ENCODE measurements at regions not wholly inside any gene's neighbourhood (a gene's known extent, or its start where the extent isn't known, plus 50 kb on each side); places are given as distances from the start of the nearest gene placed in this dataset.
"Not testable (repeated sequence)": the region's sequence is repeated elsewhere in the genome, so short reads cannot be mapped to it uniquely, and the experiment has no call there.

DNA sequence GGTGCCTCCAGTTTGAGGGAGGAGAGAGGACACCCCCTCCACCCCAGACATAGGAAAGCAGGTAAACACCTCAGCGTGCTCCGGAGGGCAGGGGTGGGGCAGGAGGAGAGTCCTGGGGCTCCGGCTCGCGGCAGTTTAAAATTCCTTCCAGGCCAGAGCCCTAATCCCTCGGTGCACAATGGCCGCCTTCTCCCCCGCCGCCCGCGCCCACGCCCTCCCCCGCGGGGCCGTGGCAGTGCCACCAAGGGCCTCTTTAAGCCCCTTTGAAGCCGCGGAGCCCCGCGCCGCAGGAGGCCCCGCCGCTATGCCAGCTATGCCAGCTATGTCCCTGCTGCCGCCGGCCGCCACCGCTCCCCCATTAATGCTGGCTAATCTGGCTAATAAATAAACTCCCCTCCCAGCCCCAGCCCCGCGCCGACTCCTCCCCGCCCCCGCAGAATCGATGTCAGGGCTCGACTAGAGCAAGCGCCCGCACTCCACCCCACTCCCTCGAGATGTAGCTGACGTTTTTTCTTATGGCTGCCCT lies 125.1 kb downstream of the MRPL14 start:
- DNase-seq (ENCODE audit: low read depth in 4 of 4, low spot score in 3 of 4) = no peak

DNA sequence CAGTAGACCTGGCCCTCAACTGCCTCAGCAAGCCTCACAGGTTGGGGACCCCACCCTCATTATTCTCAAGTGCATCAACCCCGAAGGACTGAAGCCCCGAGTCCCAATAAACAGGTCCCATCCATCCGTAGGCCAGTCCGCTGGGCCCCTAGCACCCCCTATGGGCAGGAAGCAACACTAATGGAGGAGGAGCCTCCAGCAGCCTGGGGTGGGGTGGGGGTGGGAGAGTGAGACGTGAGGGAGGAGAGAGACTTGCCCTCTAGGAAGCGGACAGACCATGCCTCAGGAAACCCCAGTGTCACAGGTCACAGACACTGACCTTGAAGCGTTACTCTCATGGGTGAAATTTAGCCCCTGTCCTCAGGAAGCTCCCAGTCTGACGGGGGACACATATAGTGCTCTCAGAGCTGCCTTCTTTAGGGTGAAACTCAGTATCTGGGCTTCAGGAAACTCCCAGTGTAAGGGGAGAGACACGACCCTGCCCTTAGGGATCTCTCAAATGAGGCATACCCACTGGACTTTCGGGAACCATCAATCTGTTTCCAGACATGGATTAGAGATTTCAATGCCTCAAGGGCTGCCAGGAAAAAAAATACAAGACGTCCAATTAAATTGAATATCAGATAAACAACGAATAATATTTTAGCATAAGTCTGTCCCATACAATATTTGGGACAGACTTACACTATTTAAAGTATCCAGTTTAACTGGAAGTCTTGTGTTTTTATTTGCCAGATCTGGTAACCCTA lies 125.8 kb downstream of the MRPL14 start:
- DNase-seq (ENCODE audit: low read depth in 4 of 4, low spot score in 3 of 4) = no peak

GRCh38 chr6:44000164-44000842 lies 126.9 kb downstream of the MRPL14 start:
- DNase-seq (ENCODE audit: low read depth in 4 of 4, low spot score in 3 of 4) = no peak

GRCh38 chr6:43999628-44000027 lies 127.6 kb downstream of the MRPL14 start:
- DNase-seq (ENCODE audit: low read depth in 4 of 4, low spot score in 3 of 4) = no peak

- not testable (repeated sequence) for DNase-seq (ENCODE audit: low read depth in 4 of 4, low spot score in 3 of 4)
Observed at GRCh38 chr6:43998592-43999243, 128.5 kb downstream of the MRPL14 start.

DNA sequence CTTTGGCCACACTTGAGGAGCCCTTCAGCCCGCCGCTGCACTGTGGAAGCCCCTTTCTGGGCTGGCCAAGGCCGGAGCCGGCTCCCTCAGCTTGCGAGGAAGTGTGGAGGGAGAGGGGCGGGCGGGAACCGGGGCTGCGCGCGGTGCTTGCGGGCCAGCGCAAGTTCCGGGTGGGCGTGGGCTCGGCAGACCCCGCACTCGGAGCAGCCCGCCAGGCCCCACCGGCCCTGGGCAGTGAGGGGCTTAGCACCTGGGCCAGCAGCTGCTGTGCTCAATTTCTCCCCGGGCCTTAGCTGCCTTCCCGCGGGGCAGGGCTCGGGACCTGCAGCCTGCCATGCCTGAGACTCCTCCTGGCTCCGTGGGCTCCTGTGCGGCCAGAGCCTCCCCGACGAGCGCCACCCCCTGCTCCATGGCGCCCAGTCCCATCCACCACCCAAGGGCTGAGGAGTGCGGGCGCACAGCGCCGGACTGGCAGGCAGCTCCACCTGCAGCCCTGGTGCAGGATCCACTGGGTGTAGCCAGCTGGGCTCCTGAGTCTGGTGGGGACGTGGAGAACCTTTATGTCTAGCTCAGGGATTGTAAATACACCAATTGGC lies 129.2 kb downstream of the MRPL14 start:
- DNase-seq (ENCODE audit: low read depth in 4 of 4, low spot score in 3 of 4) = not testable (repeated sequence)

DNA sequence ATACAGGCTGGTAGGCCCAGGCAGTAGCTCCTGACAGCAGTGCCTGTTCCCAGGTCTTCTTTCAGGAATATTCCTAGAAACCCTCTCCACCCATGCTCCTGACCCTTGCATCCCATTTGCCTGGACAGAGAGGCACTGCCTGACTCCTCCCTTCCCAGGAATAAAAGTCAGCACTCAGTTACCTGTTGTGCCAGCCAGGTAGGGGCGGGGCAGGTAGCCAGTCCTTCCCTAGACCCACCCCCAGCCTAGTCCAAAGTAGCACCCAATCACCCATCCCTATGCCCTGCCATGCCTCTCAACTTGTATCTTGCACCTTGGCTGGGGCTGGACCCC lies 129.9 kb downstream of the MRPL14 start:
- no peak for DNase-seq (ENCODE audit: low read depth in 4 of 4, low spot score in 3 of 4)

DNA sequence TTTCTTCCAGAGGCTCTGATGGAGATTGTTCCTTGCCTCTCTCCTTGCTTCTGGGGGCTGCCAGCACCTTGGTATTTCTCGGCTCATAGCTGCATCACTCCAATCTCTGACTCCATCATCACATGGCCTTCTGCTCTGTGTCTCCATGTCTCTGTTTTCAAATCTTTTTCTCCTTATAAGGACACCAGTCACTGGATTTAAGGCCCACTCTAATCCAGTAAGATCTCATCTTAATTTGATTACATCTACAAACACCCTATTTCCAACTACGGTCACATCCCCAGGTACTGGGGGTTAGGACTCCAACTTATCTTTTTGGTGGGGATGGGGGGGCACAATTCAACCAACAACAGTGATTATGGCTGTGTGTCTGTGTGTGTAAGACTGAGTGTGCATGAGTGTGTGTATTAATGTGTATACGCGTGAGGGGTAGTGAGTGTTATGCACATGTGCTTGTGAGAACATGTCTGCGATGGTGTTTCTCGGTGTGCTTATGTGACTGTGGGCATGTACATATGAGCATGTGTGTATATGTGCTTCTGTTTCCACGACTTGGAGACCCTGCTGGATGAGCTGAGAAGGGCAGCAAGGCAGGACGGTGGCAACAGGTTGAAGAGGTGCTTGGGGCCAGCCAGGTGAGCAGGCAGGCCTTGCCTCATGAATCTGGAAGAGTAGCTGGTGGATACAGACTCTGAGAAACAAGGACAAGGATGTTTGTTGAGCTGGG lies 130.5 kb downstream of the MRPL14 start:
- DNase-seq (ENCODE audit: low read depth in 4 of 4, low spot score in 3 of 4) = no peak

- DNase-seq (ENCODE audit: low read depth in 4 of 4, low spot score in 3 of 4) = no peak
Observed at GRCh38 chr6:43995137-43995536, 132.1 kb downstream of the MRPL14 start.

- no peak for DNase-seq (ENCODE audit: low read depth in 4 of 4, low spot score in 3 of 4)
Observed at GRCh38 chr6:43993881-43994523, 133.2 kb downstream of the MRPL14 start.

DNA sequence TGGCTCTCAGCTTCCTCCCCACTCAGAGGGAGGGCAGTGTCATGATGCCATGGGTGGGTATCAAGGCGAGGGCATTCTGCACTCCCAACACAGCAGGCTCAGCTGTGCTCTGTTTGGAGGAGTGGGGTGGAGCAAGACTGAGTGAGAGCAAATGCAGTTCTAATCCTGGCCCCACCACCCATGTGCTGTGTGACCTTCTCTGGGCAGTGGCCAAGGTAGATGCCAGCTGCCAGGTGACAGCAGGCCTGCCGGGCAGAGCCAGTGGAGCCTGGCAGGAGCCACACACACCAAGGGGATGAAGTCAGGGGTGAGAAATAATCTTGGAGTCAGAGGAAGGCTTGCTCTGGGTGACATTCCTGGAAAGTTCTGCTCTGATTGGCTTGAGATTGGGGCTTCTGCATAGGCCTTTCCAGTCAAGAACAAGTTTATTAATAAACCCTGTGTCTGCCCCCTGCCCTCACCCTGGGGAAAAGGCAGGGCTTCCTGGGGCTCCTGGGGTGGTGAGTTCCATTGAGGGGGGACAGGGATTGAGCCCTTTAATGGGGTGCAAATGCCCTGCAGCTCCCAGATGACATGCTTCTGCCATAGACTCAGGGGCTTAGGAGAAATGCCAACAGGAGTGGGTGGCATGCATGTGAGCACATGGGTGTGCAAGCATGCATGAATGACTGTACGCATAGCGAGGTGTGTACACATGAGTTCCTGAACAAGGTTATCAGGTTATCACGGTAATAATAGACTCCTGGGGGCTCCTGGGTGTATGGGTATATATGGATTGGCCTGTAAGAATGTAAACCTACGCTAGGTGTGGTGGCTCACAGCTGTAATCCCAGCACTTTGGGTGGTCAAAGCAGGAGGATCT lies 134.2 kb downstream of the MRPL14 start:
- no peak for DNase-seq (ENCODE audit: low read depth in 4 of 4, low spot score in 3 of 4)

- DNase-seq (ENCODE audit: low read depth in 4 of 4, low spot score in 3 of 4) = no peak
Observed at GRCh38 chr6:43992126-43992663, 135.1 kb downstream of the MRPL14 start.

DNA sequence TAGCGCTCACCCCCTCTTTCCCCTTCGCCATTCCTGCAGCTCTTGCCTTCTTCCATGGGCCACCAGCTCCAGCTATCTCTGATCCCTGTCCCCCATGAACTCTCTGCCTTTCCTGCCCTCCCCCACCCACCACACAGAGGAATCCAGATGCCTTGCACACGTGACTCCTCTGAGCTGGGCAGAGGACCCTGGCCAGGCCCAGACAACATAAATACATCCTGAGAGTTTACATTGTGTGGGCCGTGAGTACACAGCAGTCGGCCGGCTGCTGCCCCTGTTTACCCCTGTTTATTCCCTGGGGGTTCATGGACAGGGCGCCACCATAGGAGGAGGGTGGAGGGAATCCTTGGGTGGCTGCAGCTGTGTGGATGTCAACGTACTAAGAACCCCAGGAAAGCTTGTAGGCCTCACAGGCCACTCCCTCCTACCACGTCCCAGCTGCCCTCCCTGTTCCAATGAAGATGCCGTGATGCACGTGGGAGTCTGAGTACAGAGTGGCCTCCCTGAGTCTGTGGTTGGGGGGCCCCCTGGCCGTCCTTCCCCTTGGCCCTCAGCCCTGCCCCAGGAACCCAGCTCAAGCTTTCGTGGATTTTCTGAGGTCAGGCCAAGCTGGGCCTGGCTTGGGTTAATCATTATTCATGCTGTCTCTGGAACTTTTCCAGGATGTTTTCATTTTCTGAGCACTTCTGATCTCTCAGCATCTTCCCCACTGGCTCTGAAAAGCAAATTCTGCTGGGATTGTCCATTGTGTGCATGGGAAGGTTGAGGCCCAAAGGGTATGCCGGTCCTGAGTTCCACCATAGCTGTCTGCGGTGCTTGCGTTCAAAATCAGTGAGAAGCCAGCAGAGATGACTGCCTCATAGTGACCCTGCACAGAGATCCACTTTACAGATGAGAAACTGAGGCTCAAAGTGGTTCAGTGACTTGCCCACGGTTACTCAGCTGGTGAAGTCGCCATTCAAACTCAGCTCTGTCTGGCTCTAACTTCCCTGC lies 136.3 kb downstream of the MRPL14 start:
- DNase-seq (ENCODE audit: low read depth in 4 of 4, low spot score in 3 of 4) = no peak

DNA sequence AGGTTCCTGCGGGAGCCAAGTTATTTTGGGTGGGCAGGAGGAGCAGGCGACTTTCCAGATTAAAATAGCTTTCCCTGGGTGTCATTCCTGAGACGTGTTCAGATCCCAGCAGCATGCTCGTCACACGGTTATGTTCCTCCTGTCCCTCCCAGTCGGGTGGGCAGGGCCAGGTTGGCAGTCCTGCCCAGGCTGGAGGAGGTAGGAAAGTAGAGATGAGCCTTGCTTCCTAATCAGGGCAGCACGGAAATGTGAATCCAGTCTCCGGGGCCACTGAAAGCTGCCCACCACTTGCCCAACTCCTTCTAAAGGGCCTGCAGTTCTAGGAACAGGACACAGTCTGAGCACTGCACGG lies 137.0 kb downstream of the MRPL14 start:
- no peak for DNase-seq (ENCODE audit: low read depth in 4 of 4, low spot score in 3 of 4)

DNA sequence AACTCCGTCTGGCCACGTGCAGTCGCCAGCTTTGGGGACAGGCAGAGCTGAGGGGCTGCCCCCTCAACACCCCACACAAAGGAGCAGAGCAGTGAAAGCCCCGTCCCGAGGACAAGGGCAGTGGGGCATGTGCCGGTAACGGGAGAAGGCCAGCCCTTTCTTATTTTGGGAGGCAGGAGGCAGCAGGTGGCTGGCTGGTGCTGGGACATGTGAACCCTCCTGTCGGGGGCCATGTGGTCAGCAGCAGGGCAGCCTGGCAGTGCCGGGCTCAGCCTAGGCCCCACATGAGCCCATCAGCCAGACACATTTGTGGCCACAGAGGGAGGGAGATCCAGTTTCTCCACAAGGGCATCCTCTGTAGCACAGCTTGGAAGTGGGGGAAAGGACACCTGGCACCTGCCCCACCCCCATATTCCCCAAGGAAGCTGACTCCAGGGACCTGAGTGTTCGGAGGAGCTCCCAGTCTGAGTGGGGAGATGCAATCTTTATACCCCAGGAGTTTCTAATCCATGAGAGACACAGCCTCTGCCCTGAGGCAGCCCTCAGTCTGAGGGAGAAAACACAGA lies 137.6 kb downstream of the MRPL14 start:
- no peak for DNase-seq (ENCODE audit: low read depth in 4 of 4, low spot score in 3 of 4)

DNA sequence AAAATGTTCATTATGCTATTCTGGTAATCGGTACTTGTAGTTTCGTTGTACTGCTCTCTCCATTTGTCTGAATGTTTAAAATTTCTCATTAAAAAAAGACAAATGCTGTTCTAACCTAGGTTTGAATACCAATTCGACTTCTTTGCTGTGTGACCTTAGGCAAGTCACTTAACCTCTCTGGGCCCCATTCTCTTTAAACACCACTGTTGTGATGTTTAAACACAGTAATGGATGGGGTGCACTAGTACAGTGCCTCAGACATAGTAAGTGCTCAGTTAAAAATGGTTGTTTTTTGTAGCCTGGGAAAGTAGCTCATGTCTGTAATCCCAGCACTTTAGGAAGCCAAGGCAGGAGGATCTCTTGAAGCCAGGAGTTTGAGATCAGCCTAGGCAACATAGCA lies 138.5 kb downstream of the MRPL14 start:
- no peak for DNase-seq (ENCODE audit: low read depth in 4 of 4, low spot score in 3 of 4)

DNA sequence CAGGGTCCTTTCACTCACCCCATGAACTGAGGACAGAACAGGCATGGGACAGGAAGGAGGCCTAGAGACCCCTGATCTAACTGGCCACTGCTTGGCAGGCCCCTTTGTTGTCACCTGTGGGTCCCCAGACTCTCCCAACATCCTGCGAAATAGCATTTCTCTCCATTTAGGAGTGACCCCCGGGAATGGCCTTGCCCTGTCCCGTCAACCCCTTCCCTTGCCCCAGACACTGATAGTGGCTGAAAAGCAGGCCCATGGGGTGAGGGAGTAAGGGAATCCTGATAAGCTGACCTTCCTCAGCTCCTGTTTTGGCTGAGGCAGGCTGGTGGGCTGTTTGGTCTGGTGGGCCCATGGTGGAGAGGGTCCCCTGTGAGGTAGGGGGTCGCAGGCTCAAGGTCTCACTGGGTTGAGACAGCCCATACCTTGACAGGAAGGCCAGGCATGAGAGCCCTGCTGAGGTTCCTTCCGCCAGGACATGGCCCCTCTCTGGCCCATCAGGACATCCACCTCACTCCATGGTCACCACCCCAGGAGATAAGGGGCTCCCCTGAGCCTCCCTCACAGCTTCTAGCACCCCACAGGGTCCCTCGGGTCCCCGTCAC lies 139.3 kb downstream of the MRPL14 start:
- DNase-seq (ENCODE audit: low read depth in 4 of 4, low spot score in 3 of 4) = no peak
